ENCODE measurements at regions not wholly inside any gene's neighbourhood (a gene's known extent, or its start where the extent isn't known, plus 50 kb on each side); places are given as distances from the start of the nearest gene placed in this dataset.

- no peak for TF ChIP-seq POLR2A (IDR thresholded peaks at IDR 0.05)
- TF ChIP-seq CTCF (IDR thresholded peaks at IDR 0.05): no peak
- TF ChIP-seq EP300 (IDR thresholded peaks at IDR 0.05): no peak
These were observed 88.2 kb upstream of the IMMP2L start for GRCh38 chr7:111650456-111650999.
